HG03103 (cell line): ENCODE measurements at regions not wholly inside any gene's neighbourhood (a gene's known extent, or its start where the extent isn't known, plus 50 kb on each side); places are given as distances from the start of the nearest gene placed in this dataset.

Experiments used
- ATAC-seq: cut with Tn5 transposase; IDR thresholded peaks from one replicate; pipeline ENCODE4 v1.9.1; 2021; ENCODE audit warnings: low read depth; ENCODE audit not compliant: unreplicated experiment

DNA sequence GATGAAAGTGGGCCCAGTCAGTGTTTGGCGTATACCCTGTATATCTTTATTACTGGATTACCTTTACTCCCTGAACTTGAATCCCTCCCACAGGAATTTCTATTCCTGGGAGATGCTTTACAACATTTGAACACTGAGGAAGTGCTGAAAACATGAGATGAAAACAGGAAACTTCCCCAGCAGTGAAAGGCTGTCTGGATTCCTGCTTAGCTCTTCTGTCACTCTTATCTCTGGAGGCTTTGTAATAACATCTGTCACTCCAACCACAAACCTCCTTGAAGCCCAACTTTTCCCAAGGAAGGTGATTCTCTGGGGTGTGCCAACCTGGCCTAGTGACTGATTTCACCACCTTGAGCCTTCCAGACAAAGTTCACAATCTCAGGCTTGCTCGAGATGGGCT, 264.5 kb upstream of the BMP2 start:
- ATAC-seq = no peak

DNA sequence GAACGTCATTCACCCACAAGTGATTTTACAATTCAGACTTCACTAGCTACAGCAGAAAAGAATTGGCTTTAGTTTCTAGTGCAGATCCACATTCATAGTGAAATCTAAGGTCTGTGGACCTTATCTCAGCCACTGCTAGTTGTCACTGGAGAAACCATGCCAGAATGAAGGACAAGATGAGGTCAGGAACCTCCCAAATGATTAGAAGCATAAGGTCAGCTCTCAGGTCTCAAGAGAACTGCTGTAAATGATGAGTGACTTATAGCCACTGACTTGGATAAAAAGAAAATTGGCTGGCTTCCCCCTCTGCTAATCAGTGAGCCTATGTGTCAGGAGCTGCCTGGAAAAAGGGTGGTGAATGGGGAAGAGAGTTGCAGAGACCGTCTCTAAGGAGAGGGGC, 265.3 kb upstream of the BMP2 start:
- ATAC-seq = no peak

DNA sequence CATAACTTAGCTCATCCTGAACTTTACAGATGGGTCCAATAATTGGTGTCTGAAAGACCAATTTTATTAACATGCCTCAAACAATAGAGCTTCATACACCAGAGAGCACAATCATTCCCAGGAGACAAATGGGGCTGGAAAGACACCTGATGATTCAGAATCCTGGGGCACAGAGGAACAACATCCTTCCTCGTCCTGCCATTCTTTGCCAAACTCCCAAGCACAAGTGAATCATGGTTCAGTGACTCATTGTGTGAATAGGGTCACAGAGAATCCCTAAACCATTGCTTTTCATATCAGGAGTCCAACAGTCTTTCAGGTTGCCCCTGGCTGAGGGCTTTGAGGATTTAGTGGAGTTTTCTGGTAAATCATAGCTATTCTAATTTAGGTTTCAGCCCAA, 266.4 kb upstream of the BMP2 start:
- no peak for ATAC-seq

DNA sequence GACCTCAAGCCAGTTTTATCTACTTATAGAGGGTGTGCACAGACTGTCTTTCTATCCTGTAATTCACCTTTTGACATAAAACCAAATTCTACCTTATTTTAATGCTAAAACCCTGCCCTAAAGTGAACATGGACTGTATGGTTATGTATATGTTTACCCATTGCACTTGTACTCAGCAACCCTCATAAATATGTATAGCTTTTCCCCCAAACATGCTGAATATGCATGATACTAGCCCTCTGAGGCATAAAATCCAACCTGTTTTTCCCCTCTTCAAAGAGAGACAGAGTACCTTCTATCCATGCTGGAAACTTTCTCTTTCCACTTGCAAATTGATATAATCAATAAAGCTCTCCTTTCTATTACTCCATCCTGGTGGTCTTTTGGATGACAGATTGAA, 267.9 kb upstream of the BMP2 start:
- ATAC-seq = no peak

DNA sequence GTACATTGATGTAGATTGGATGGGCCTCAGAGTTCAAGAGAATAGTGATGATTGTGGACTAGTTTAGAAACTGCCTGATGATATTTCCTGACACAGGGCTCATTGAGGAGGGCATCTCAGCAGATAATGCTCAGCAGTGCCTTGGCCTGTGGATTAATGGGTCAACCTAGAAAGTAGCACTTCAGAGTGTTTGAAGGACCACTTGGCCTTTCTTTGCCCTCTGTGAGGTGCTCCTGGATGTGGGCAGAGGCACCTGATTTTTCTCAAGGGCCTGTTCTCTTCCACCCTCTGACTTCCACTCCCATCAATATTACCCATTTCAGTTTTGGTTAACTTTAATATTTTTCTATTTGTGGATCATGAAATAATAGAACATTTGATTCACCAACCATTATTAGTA, 270.6 kb upstream of the BMP2 start:
- no peak for ATAC-seq

DNA sequence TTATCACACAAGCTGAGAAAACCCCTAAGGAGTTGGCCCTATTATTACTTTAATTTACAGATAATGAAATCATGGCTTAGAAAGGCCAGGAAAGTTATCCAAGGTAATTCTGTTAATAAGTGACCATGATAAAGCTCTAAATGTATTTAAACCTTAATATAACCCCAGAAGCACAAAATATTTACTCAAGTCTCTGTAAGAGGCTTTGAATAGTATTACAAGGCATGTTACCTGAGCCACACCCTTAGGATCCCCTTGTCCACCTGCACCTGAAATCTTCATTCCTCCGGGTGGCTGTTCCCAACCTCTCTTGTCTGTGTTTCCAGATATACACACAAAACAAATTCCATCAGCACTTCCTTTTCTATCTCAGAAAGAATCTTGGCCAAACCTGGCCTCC, 271.6 kb upstream of the BMP2 start:
- ATAC-seq = no peak

DNA sequence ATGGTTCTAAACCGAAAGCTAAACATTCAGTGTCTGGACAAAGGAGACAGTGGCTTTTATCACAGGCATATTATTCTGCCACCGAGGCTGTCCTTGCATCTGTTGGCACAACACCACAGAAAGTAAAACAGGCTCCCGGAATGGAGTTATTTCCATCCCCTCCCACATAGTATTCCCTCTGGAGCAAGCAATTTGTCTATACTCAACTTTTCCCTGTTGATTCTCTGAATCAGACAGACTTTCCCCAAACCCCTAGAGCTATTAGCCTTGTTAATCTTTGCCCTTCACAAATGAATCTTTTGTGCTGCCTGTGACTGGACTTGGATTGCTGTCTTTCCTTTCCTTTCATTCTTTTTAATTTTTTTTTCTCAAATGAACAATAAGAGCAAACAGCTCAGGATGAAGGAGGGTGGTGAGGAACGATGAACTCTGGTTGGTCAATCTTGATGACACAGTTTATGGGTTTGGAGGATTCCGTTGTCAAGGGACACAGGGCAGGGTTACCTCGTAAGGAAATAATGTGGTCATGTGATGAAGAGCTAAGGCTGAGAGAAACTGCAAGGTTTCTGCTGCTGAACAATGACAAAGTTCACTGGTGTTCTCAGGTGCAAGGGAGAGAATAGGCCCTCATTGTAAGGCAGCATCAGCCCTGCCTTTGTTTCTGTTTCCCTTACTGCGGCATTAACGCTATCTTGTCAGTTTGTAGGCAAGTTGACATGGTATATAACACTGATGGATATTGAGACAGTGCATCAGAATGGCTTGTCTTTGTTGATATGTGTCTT, 275.0 kb upstream of the BMP2 start:
- ATAC-seq = no peak

DNA sequence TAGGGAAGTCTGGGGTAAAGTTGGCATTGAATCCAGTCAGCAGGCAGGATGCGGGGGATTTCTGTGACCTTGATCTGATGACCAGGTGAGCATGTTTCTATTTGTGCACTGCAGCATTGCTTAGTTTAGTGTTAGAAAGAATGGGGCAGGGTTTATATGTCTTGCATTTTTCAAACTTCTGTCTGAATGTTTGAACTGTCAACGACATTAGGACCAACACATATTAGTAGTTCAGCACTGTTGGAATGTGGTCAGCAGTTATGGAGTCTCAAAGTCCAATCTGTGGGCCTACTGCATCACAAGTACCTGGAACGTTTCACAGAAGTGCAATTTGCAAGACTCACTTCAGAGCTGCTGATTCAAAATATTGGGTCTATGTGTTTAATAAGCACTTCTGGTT, 276.6 kb upstream of the BMP2 start:
- ATAC-seq = no peak

DNA sequence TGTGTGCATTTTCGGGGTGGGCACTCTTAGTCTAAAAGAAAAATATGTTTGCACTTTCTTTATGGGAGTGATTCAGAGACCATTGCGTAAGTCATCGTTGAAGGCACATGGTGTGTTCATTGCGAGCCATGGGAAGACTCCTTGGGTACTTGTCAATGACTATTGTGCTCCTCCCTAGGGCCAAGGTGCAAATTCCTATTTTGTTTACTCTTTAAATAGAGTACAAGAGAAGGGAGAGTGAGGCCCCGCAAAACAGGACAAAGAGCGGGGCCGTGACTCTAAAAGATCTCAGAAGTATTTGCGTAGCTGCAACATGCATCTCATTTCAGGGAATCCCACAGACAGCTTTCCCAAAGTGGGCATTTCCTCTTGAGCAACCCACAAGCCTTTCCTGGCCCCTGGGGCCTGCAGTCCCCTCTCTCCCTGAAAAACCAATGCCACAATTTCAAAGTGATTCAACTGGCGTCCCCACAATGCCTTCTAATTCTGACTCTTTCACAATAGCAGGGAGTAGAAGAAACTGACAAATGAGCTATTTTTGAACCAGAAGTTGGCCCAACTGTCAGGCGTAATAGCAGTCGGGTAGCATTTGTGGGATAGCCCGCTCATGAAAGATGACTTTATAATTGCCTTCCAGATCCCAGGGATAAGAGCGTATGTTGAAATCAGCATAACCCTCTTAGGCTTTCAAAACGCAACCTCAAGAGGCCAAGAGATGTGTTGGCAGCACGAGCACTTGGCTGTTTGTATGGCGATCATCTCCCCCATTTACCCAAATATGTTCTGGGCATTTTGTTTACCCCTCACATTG, 277.9 kb upstream of the BMP2 start:
- no peak for ATAC-seq

DNA sequence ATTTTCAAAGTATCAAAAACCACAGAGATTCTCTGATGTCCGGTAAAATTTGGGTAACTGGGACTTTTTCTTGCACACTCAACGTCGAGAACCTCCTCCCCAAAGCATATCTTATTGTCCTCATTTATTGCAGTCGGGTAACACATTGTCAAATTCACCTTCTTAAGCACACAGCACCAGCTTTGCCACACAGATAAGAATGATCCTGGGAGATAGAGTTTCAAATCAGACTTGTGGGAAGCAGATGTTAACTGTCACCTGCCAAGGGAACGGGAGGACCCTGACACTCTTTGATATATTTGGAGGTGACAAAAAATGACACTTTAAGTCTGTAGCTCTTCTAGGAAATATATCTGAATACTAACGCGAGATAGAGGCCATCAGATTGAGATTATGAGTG, 282.1 kb upstream of the BMP2 start:
- ATAC-seq = no peak

DNA sequence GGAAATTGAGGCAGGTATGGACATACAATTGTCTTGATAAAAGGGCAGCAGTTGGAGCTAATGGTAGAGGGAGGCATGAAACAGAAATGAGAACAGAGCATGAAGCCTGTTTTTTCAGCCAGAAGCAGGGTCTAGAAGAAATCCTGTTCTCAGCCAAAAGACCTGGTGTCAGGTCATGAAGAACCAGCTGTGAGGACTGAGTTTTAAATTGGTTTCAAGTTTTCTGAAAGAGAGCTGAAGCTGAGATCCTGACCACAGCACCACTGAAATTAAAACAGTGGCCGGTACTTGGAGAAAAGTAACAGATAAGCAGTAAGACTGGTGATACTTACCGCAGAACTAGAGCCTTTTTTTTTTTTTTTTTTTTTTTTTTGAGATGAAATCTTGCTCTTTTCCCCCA, 283.8 kb upstream of the BMP2 start:
- ATAC-seq = no peak

DNA sequence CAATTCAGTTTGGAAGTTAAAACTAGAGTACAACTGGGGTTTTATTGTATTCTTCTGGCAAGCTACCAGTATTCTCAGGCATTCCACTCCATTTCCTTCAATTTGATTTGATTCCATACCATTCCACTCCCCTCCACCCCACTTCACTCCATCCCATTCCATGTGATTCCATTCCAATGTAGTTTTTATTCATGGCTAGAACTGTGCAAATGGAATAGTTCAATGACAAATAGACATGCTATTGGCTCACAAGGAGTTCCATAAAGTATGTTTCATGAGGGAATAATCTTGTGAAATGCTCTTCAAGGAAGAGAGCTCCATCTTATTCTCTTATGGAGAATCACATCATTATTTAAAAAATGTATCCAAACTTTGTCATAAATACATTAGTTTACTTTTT, 285.0 kb upstream of the BMP2 start:
- no peak for ATAC-seq

DNA sequence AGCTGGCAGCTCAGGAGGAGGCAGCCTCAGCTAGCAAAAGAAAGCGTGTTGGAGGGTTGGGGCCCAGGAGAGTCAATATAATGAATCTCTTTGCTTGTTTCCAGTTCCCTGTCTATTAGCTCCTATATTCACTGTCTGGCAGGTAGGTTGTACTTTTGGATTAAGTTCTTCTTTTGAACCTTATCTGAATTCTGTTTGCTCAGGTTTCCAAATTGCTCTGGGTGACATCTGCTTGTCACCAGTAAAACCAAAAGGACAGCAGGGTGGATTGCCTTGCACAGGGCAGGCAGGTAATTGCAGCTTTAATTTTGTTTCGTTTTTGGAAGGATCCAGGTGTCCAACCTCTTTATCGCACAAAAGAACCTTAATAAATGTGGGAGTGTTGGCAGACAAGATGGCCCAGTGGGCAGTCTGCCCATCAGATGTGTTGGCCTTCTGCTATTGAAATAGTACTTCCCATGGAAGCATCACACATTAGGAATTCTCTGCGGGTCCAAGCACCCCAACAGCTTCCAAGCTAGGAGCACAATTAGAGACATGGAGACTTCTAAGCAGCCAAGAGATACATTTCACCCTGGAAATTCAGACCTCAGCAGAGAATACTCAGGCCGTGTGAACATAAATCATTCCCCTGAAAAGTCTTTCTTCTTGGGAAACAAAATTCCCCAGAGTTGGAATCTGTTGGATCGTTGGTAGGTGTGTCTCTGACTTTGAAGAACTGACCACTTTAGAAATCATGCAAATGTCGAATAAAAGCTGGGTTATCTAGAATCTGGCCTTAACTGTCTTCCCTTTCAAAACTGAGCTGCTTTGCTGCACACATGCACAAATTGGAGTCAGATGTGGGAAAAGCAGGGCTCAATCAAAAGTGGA, 286.9 kb upstream of the BMP2 start:
- ATAC-seq = no peak

DNA sequence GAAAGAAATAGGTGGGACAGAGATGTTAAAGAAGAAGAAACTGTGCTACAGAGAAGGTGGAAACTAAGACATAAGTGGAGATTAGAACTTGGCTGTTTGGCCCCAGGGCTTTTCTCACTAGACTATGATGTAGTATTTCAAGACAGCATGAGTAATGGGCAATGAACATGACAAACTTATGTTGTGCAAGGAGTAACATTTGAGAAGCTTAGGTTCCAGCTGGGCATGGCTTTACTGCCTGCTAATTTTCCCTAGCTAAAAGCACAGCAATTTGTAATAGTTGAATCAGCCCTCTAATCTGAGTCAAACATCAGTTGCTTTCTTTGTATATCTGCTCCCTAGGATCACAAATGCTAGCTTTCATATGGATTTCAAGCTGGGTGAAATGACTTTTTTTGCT, 294.3 kb upstream of the BMP2 start:
- no peak for ATAC-seq

DNA sequence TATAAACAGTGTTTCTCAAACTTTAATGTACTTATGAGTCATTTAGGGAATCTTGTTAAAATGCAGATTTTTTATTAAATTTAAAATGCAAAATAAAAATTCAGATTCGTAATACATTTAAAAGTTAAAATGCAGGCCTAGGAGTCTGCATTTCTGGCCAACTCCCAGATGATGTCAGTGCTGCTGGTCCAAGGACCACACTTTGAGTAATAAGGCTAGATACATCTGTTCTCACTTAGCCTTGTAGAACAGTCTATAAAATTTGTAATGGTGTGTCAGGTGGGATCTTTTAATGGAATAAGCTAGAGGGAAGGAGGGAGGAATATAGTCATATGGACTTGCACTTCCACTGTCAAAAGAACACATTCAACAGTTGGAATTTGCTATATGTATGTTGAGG, 295.6 kb upstream of the BMP2 start:
- no peak for ATAC-seq

DNA sequence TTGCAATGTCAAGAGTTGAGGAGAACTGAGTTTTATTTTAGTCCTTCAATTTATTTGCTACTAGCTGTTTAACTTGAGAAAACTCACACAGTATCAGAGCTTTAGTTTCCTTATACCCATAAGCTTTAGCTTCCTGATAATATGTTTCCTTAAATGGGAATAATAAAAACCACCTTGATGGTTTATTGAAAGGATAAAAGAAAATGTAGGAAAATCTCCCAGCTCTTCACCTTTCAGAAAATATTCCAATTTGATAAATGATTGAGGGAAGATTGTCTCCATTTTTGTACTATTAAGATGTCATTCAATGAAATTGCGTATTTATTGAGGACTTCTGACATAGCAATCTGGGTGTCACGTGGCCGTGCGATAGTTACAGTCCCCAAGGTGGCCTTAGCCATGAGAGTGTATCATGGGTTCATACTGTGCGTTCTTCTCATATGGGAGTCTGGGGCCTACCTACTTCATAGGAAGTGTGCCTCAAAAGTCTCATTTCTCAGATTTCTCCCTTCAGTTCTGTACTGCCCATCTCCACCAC, 296.3 kb upstream of the BMP2 start:
- no peak for ATAC-seq

DNA sequence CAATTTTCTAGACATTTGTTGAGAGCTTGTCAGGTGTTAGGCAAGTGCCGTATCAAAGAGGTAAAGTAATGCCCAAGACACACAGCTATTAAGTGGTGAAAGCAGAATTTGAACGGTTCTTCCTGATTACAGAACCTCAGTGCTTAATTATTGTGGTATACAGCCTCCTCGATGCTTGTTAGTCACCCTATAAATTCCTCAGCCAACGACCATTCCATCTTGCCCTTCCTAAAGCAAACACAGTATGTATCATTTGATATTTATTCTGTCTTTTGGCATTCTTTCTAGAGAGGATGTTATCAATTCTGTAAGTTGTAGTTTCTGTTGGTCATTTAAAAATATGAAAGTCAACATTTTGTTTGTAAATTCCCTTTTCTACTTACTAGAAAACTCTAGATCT, 297.8 kb upstream of the BMP2 start:
- ATAC-seq = no peak

DNA sequence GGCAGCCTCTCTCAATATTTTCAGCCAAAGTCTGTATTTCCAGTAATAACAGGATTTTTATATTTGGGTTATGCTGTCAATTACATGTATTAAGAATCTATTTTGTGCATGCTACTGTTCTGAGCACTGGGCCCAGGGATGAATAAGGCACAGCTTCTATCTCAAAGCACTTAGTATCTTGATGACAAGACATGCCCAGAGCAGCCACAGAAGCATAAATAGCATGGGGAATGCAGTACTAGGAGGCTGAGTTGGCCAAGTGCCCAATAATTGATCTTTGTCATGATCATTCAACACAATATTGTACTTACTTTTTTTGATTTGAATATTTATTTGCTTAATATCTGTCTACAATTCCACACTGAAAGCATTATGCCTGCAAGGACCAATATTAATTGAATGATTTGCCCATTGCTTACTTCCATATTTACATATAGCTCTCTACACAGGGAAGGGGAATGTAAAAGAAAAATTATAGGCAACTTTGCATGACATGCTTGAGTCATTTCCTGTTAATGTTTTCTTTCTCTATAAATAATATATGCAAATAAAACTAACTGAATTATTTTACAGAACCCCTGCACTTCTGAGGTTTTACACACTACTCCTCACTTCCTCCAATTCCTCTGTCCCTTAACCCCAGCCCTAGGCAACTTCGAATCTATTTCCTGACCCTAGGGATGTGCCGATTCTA, 298.9 kb upstream of the BMP2 start:
- ATAC-seq = no peak

DNA sequence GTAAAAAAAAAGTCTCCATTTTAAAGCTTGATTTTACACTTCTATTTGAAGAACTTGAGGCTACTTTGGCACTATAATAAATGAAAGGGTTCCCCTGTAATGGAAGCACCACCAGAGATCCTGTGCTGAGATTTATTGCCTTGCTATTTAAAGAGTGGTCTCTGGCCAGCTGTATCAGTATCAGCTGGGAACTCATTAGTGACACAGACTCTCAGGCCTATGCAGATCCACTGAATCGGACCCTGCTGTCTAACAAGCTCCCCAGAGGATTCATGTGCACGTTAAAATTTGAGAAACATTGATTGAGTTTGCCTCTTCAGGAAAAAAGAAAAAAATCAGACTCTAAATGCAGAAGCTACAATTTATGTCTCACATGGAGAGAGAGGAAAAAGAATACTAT, 299.9 kb upstream of the BMP2 start:
- ATAC-seq = no peak

DNA sequence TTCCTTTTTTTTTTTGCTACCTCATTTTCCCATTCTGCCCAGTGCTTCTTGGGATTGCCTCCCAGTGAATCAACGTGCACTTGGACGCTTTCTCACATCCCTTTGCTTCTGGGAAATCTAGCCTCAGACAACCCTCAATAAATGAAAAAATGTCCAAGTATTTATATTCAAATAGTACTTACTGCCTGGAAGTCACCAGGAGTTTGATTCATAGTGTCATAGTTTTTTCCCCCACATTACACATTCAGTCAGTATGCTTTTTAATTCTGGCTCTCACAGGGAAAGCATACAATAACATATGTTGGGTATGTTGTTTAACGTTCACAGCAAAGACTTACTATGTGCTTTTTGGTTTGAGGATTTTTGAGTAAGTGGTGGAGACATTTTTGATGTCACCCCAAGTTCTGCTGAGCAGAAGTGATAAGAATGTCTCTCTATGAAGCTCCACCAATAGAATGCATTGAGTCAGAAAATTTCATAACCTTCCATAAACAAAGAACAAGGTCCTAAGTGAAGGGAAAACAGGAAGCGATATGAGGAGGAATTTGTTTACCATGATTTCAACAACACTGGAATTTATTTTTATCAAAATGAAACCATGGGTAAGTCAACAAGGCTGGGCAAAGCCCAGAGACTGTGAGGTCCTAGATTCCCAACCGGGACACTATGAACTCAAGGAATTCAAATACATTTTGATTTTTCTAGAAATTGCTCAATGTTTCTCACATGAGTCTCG, 301.2 kb upstream of the BMP2 start:
- ATAC-seq = no peak
